GM12873 (cell line): ENCODE measurements at regions not wholly inside any gene's neighbourhood (a gene's known extent, or its start where the extent isn't known, plus 50 kb on each side); places are given as distances from the start of the nearest gene placed in this dataset.

Source experiments
- TF ChIP-seq, protein P1 (sequence below): IDR thresholded peaks from 2 replicates; pipeline ENCODE4 v1.5.1; 2012; ENCODE audit warnings: low read depth, mild to moderate bottlenecking, moderate library complexity, low read length, control low read depth; ENCODE audit not compliant: insufficient read depth; ENCODE audit errors: missing control alignments

- TF ChIP-seq, protein P1, sequence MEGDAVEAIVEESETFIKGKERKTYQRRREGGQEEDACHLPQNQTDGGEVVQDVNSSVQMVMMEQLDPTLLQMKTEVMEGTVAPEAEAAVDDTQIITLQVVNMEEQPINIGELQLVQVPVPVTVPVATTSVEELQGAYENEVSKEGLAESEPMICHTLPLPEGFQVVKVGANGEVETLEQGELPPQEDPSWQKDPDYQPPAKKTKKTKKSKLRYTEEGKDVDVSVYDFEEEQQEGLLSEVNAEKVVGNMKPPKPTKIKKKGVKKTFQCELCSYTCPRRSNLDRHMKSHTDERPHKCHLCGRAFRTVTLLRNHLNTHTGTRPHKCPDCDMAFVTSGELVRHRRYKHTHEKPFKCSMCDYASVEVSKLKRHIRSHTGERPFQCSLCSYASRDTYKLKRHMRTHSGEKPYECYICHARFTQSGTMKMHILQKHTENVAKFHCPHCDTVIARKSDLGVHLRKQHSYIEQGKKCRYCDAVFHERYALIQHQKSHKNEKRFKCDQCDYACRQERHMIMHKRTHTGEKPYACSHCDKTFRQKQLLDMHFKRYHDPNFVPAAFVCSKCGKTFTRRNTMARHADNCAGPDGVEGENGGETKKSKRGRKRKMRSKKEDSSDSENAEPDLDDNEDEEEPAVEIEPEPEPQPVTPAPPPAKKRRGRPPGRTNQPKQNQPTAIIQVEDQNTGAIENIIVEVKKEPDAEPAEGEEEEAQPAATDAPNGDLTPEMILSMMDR, result peak; percentile 67
These were observed 55.8 kb upstream of the CDCA7L start for GRCh38 chr7:22001345-22002004.

DNA sequence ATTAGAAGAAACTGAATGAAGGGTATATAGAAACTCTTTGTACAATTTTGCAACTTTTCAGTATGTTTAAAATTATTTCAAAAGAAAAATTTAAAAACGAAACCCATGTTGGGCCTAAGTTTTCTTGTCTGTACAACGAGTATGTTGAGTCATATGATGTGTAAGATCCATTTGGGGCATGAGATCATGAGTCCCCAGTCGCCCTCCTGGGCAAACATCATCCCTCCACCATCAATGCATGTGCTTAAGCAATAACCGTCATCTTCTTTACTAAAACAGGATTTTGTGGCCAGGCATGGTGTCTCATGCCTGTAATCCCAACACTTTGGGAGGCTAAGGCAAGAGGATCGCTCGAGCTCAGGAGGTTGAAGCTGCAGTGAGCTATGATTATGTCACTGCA, 54.2 kb upstream of the CDCA7L start:
- TF ChIP-seq, protein P1, result no peak

DNA sequence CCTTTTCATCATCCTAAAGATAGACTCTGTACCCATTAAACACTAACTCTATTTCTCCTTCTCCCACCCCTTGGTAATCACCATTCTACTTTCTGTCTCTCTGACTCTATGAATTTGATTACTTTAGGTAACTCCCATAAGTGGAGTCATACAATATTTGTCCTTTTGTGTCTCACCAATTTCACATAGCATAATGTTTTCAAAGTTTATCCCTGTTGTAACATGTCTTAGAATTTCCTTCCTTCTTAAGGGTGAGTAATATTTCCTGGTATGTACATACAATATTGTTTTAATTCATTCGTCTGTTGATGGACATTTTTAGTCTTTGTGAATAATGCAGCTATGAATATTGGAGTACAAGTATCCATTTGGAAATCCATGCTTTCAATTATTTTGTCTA, 50.9 kb upstream of the CDCA7L start:
- TF ChIP-seq, protein P1, result no peak
